ENCODE measurements at regions not wholly inside any gene's neighbourhood (a gene's known extent, or its start where the extent isn't known, plus 50 kb on each side); places are given as distances from the start of the nearest gene placed in this dataset.

DNA sequence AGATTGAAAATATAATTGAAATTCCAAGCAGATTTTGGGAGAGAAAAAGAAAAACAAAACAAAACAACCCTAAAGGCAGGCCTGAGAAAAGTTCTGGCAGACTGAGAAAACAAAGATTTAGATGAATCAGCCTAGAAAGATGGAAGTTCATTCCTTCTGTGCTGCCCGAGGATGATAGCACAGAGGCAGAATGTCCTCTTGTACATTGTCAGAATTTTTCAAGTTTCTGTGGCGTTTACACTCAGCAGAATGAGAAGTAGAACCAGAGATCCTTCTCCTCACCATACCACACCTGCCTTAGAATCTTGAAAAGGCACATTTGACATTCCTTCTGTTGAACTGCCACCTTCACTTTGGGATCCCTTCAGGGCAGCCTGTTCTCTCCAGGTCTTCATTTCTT is 62.5 kb upstream of the IZUMO1R start:
- H3K79me1 ChIP-seq (ENCODE audit: insufficient read depth, low read depth, low read length, poor library complexity, severe bottlenecking): no peaks in the 10 kb centered on the region

More for the DNA sequence above, 62.5 kb upstream of the IZUMO1R start:
- Histone ChIP-seq H3K27ac (ENCODE audit: insufficient read length, low read depth, low read length) (no peak overlapping the region), H3K79me2 (ENCODE audit: insufficient read depth, low read length) (no peaks in the 10 kb centered on the region), H3K9ac (ENCODE audit: extremely low read depth, insufficient read length, low read length) (no peak overlapping the region), H3K56ac (ENCODE audit: insufficient read length, low read depth, low read length) (no peak overlapping the region), H4K5ac (ENCODE audit: insufficient read length, low read depth, low read length) (no peak overlapping the region), H4K20me1 (ENCODE audit: control insufficient read depth, insufficient read depth, insufficient read length) (no peaks in the 10 kb centered on the region), H3K18ac (ENCODE audit: insufficient read length, low read depth, low read length) (no peak overlapping the region), H4K91ac (ENCODE audit: insufficient read length, low read depth, low read length) (no peak overlapping the region), H3K23me2 (ENCODE audit: insufficient read length, low read depth, low read length, poor library complexity, severe bottlenecking) (no peaks in the 10 kb centered on the region), H3T11ph (ENCODE audit: low read length) (no peak overlapping the region), H2BK5ac (ENCODE audit: insufficient read length, low read length) (no peak overlapping the region), H3K4ac (ENCODE audit: low read depth, low read length) (no peak overlapping the region), H3K14ac (ENCODE audit: insufficient read depth, low read length) (no peak overlapping the region), H3K4me1 (ENCODE audit: insufficient read depth, low read length) (no peaks in the 10 kb centered on the region; the same call in 1 of the 2 replicates), H2BK20ac (ENCODE audit: low read depth, low read length, poor library complexity, severe bottlenecking) (no peak overlapping the region), H3K27me3 (ENCODE audit: insufficient read depth, low read length) (no peaks in the 10 kb centered on the region), H2BK120ac (ENCODE audit: low read depth, low read length, poor library complexity, severe bottlenecking) (no peak overlapping the region), H3K9me3 (ENCODE audit: control insufficient read depth, low read depth, low read length) (peaks cover 8% of the 10 kb centered on the region), H2AFZ (ENCODE audit: low read length) (no peak overlapping the region), H2BK12ac (ENCODE audit: insufficient read length, low read depth, low read length) (no peak overlapping the region), H2AK5ac (ENCODE audit: insufficient read length, low read length) (no peak overlapping the region), H2BK15ac (ENCODE audit: low read depth, low read length) (no peak overlapping the region), H3K4me2 (ENCODE audit: insufficient read depth, insufficient read length, low read length) (no peak overlapping the region), H4K8ac (replicated peaks; ENCODE audit: insufficient read length, low read depth, low read length) (no peak overlapping the region), H3K23ac (ENCODE audit: insufficient read length, low read depth, low read length) (no peak overlapping the region)
- no peaks in the 10 kb centered on the region; the same call in 1 of the 2 replicates for H3K27me3 Mint-ChIP-seq (ENCODE audit: low read depth)
- no peak for DNase-seq
- TF ChIP-seq, protein P1, sequence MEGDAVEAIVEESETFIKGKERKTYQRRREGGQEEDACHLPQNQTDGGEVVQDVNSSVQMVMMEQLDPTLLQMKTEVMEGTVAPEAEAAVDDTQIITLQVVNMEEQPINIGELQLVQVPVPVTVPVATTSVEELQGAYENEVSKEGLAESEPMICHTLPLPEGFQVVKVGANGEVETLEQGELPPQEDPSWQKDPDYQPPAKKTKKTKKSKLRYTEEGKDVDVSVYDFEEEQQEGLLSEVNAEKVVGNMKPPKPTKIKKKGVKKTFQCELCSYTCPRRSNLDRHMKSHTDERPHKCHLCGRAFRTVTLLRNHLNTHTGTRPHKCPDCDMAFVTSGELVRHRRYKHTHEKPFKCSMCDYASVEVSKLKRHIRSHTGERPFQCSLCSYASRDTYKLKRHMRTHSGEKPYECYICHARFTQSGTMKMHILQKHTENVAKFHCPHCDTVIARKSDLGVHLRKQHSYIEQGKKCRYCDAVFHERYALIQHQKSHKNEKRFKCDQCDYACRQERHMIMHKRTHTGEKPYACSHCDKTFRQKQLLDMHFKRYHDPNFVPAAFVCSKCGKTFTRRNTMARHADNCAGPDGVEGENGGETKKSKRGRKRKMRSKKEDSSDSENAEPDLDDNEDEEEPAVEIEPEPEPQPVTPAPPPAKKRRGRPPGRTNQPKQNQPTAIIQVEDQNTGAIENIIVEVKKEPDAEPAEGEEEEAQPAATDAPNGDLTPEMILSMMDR (conservative IDR thresholded peaks at IDR 0.05): no peak
- no peaks in the 10 kb centered on the region; a peak in 2 of 5 replicates for H3K9me3 Mint-ChIP-seq
- H3K36me3 Mint-ChIP-seq (ENCODE audit: insufficient read depth in 1 of 3, low read depth in 3 of 3): no peaks in the 10 kb centered on the region
- no peak overlapping the region for H3K4me3 Mint-ChIP-seq
- no peaks in the 10 kb centered on the region for H3K4me1 Mint-ChIP-seq
- WGBS (ENCODE audit: extremely low coverage, insufficient read length, low lambda C conversion rate): no CpG with 5 or more reads among the region's 2 CpGs
- H3K27ac Mint-ChIP-seq: no peak overlapping the region
